GM19395 (cell line): ENCODE measurements at regions not wholly inside any gene's neighbourhood (a gene's known extent, or its start where the extent isn't known, plus 50 kb on each side); places are given as distances from the start of the nearest gene placed in this dataset.
"Not testable (repeated sequence)": the region's sequence is repeated elsewhere in the genome, so short reads cannot be mapped to it uniquely, and the experiment has no call there.

Experiments used
- ATAC-seq: cut with Tn5 transposase; IDR thresholded peaks from one replicate; pipeline ENCODE4 v1.9.1; 2021; ENCODE audit warnings: mild to moderate bottlenecking, moderate library complexity; ENCODE audit not compliant: unreplicated experiment

DNA sequence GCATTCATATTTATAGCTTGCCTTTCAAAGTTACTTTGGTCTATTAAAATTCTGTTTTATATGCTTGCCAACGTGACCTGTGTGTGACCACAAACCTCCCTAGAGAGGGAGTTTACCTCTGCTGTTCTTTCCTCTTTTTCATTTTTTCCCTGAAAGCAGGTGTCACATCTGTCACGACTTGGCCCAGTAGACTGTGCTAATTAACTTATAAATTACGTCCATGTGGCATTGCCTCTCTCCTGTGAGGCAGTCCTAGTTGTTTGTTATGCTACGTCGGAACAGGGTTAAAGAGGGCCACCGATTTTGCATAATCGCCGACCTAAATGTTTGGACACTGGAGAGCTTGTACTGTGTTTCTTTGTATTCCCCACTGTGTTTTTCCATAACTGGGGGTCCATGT, 343.9 kb upstream of the FLRT2 start:
- ATAC-seq, result no peak

DNA sequence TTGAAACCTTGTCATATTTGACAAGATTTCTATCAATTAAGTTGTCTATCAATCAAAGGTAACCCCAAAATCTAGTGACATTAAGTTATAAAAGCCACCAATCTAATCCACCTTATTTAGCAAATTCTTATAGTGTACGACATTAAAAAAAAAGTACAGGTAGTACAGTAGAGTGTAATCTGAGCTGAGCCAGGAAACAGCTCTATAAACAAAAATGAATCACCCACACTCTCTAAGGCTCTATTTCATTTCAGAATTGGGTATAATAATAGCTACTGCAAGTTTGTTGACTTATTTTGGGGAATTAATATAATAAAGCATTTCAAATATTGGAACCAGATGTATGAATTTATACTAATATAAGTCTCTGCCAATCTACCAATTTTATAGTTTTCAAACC, 342.4 kb upstream of the FLRT2 start:
- ATAC-seq, result no peak

DNA sequence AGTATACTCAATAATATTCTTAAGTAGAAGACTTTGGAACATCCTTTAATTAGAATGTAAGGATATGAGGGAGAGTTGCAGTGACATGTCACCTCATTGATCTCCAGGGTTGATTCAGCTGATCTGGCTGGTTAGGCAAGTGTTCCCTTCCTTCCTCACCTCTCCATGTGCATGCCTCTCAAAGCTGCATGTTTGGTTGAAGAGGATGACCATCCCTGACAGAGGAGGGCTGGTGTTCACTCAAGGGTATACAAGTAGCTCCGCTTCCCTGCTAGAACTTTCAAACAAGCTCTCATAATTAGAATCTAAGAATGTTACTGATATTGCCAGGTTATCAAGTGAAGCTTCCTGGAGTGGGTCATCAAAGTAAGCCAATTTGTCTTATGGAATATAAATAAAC, 341.1 kb upstream of the FLRT2 start:
- no peak for ATAC-seq

DNA sequence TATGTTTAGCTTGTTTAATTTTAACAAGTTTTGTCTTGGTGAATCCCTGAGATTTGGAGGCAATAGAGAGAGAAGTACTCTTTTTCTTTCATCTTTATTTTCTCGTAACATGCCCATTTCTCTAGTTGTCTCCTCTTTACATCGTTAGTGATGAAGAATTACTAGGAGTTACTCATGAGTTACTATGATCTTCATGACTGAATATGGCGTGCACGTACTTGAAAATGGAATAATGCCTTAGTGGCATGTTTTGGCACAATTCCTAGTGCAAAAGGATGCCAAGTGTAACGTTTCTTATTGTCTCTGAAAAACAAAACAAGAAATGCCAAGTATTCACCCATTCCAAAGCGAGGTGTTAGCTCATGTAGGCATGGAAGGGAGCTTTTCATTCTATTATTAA, 340.7 kb upstream of the FLRT2 start:
- not testable (repeated sequence) for ATAC-seq

DNA sequence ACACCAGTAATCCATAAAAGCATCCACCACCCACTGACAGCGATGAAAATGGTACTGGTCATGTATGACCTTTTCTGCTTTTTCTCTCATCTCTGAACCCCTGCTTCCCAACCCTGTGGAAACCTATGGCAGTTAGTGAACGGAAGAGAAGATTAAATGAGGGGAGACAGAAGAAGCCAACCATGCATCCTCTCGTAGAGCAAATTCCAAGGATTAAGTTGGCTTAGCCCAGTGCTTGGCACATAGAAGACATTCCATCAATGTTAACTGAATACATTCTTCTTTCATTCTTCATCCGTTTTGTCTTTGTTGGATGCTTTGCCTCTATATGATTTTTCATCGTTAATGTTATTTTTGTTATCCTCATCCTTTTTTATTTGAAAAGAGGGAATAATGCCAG, 339.7 kb upstream of the FLRT2 start:
- ATAC-seq, result no peak

DNA sequence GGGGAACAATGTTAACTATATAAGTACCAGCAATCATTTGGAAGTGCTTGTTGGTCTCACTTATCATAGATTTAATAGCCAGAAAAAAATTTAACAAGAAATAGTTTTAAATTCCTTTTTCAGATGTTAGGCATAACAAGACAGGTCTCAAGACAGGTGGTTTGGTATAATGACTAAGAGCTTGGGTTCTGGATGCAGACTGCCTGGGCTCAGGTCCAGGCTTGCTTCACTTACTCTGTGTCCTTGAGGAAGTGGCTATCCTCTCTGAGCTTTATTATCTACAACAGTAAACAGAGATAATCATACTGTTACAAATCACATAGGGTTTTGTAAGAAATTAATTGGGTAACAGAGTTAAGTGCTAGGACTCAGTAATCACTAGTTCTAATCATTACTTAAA, 338.0 kb upstream of the FLRT2 start:
- no peak for ATAC-seq

- no peak for ATAC-seq
These were observed 334.0 kb upstream of the FLRT2 start for GRCh38 chr14:85195872-85196477.

DNA sequence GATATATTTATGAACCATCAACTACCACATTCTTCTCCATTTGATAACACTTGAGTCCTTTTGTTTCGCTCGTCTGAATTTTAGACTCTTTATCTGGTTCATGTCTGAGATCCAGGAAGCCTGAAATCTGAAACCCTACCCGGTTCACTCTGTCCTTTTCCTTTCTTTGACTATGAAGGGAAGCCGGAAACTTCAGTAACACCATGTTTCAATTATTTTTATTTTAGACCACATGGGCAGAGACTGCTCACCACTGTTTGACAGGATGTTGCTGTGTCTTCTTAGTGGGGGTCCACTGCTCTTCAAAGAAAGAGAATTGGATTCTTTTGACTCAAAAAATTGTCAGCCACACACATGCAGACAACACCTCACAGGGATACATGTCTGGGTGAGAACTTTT, 331.9 kb upstream of the FLRT2 start:
- ATAC-seq, result no peak

DNA sequence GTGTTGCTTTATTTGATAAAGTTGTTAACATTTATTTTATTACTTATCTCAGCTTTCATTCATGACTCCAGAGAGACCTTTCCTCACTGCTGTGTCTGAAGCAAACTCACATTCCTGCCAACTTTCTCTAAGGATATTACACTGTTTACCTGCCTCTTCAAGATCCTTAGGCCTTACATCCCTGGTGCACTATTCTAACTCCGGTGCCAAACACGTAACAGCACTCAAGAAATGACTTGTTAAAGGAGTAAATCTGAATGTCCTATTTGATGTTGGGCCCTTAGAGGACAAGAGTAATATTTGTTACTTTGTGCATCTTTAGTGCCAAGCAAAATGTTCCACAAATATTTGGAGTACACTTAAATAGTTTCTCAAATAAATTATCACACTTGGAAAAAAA, 324.1 kb upstream of the FLRT2 start:
- ATAC-seq, result no peak

DNA sequence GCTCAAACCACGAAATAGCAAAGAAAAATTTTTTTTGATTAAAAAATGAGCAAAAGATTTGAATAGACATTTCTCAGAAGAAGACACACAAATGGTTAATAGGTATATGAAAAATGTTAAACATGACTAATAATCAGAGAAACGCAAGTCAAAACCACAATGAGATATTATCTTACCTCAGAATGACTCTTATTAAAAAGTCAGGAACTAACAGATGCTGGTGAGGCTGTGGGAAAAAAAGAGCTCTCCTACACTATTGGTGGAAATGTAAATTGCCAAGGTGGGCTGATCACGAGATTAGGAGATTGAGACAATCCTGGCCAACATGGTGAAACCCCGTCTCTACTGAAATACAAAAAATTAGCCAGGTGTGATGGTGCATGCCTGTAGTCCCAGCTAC, 315.5 kb upstream of the FLRT2 start:
- ATAC-seq, result no peak

- ATAC-seq, result no peak
These were observed 312.5 kb upstream of the FLRT2 start for GRCh38 chr14:85217412-85217811.

DNA sequence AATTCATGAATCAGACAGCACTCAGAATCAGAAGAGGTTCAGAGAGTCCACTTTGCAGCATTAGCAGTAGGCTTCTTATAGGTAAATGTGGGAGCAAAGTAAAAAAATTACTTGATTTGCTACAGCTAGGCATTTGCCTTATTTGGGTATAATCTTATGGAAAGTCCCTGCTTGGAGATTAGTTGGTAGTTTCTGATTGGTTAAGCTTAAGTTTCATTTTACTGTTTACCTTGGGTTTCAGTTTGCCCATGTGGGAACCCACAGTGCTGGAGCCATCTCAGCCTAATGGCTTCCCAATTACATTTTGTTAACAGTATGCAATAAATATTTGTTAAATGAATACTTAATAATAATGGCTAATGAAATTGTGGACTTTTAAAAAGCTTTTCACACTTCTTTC, 311.0 kb upstream of the FLRT2 start:
- no peak for ATAC-seq

- ATAC-seq, result no peak
These were observed 308.1 kb upstream of the FLRT2 start for GRCh38 chr14:85221832-85222231.

- ATAC-seq, result no peak
These were observed 307.6 kb upstream of the FLRT2 start for GRCh38 chr14:85222341-85222740.

GRCh38 chr14:85223667-85224066, 306.3 kb upstream of the FLRT2 start:
- ATAC-seq, result no peak

- ATAC-seq, result no peak
These were observed 305.7 kb upstream of the FLRT2 start for GRCh38 chr14:85224241-85224640.

DNA sequence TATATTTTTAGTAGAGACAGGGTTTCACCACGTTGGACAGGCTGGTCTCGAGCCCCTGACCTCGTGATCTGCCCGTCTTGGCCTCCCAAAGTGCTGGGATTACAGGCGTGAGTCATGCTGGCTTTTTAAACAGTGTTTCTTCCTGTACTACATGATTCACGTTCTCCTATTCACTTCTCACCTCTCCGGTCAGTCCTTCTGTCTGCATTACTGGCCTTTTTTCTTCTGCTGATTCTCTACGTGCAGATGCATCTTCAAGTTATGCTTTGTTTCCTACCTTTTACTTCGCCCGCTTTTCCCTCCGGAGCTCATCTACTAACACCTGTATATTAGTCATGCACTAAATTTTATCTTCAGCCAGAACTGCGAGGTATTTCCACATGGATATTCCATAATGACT, 296.2 kb upstream of the FLRT2 start:
- no peak for ATAC-seq

DNA sequence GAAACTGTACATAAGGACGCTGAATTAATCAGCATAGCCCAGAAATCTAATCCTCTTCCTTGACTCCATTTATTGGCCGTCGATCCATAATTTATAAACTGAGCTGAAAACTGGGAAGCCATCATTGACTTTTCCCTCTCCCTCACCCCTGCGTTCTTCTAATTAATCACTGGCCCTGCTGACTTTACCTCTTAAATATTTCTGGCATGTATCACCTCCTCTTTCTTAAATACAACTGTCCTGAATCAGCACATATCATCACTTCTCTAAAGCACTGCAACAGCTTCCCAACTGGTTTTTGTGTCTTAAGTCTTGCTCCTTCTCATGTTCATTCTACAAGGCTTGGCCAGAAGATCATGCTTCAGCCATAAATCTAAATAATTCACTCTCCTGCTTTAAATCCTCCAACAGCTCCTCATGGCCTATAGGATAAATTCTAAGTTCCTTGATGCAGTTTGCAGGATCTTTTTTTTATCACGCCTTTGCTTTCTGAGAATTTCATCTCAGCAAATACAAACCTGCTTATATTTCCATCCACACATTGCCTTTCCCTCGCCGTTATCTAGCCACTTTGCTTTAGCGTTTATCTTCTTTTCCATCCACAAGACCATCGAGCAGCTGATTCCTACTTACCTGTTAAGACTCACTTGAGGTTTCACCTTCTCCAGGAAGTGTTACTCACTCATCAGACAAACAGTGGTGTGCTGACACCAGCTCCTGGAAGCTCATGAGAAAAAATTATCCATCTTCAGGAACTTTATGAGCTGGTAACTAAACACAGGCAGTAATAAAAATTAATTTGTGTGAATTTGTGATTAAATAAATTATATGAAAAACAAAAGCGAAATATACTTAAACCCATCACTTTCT, 295.6 kb upstream of the FLRT2 start:
- no peak for ATAC-seq

DNA sequence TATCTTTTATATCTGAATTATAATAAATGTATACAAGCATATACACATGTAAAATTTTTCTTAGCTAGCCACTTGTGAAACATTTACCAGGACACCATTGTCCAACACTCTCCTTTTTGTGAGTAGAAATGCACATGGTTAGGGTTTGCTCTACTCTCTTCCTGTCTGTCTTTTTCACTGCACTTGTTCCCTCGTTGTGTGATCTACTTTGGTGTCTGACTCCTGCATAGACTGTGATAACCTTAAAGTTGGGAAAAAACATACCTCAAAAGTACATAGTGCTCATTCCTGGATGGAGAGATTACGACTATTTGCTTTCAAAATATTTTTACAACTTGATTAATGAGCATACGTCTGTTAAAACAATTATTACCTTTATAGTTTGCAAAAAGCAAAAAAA, 294.1 kb upstream of the FLRT2 start:
- ATAC-seq, result no peak

GRCh38 chr14:85236296-85236695, 293.6 kb upstream of the FLRT2 start:
- no peak for ATAC-seq

DNA sequence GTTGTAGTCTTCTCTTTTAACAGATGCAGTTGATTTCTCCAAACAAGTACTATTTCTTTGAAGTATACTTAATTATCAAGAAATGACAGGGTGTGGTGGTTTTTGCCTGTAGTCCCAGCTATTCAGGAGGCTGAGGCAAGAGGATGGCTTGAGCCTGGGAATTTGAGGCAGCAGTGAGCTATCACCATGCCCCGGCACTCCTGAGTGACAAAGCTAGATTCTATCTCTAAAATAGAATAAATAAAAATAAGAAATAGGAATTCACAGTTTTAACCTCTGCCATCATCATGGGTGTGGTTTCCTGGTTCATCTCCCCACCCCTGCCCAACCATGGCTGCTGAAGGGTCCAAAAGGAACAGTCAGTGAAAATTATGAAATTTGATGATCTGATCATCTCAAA, 290.2 kb upstream of the FLRT2 start:
- no peak for ATAC-seq

- no peak for ATAC-seq
These were observed 288.7 kb upstream of the FLRT2 start for GRCh38 chr14:85241022-85241855.
